Liver (tissue), 8 donors: ENCODE measurements at regions not wholly inside any gene's neighbourhood (a gene's known extent, or its start where the extent isn't known, plus 50 kb on each side); places are given as distances from the start of the nearest gene placed in this dataset.

Experiments used
- DNase-seq: peaks from one replicate; pipeline ENCODE4 v3.0.0-alpha.2; 2017; ENCODE audit warnings: low spot score
- H3K27ac ChIP-seq, 2 donors: one replicate each; pipeline ENCODE4 v1.7.0; 2013; ENCODE audit warnings: inconsistent platforms in 2 of 2, low read length in 2 of 2, control low read depth in 1 of 2, low read depth in 1 of 2, mild to moderate bottlenecking in 1 of 2
- H3K27me3 ChIP-seq, 4 donors: one replicate each; pipeline versions ENCODE4 v1.6.1 to v1.7.0; 2013; ENCODE audit warnings: low read length in 3 of 4, inconsistent platforms in 1 of 4, mild to moderate bottlenecking in 1 of 4, moderate library complexity in 1 of 4; ENCODE audit not compliant: control insufficient read depth in 4 of 4, insufficient read depth in 4 of 4
- H3K36me3 ChIP-seq, 4 donors: one replicate each; pipeline versions ENCODE4 v1.6.1 to v1.7.0; 2013; ENCODE audit warnings: low read length in 3 of 4, mild to moderate bottlenecking in 3 of 4, low read depth in 1 of 4, moderate library complexity in 1 of 4; ENCODE audit not compliant: control insufficient read depth in 4 of 4, insufficient read depth in 3 of 4
- H3K4me1 ChIP-seq, 4 donors: one replicate each; pipeline versions ENCODE4 v1.6.1 to v1.7.0; 2013; ENCODE audit warnings: low read length in 3 of 4, mild to moderate bottlenecking in 3 of 4, moderate library complexity in 1 of 4; ENCODE audit not compliant: control insufficient read depth in 4 of 4, insufficient read depth in 4 of 4
- H3K4me3 ChIP-seq, 3 donors: one replicate each; pipeline versions ENCODE4 v1.6.1 to v1.7.0; 2013; ENCODE audit warnings: low read length in 3 of 3, control low read depth in 1 of 3, low read depth in 1 of 3, mild to moderate bottlenecking in 1 of 3
- H3K9ac ChIP-seq, 2 donors: one replicate each; pipeline ENCODE4 v1.7.0; 2013; ENCODE audit warnings: low read length in 2 of 2, mild to moderate bottlenecking in 2 of 2, moderate library complexity in 2 of 2, control low read depth in 1 of 2, low read depth in 1 of 2
- H3K9me3 ChIP-seq, 4 donors: one replicate each; pipeline versions ENCODE4 v1.6.1 to v1.7.0; 2013; ENCODE audit warnings: low read length in 3 of 4; ENCODE audit not compliant: control insufficient read depth in 4 of 4
- EGR1 ChIP-seq, 2 donors: IDR thresholded peaks; 2 replicates each; pipeline ENCODE4 v1.6.1; 2016 to 2018; ENCODE audit warnings: antibody characterized with exemption in 2 of 2, low read depth in 2 of 2
- FOXA1 ChIP-seq: IDR thresholded peaks from 2 replicates; pipeline ENCODE4 v1.6.1; 2016; ENCODE audit warnings: antibody characterized with exemption
- FOXA2 ChIP-seq: IDR thresholded peaks from 2 replicates; pipeline ENCODE4 v1.6.1; 2016; ENCODE audit warnings: antibody characterized with exemption
- GABPA ChIP-seq, 2 donors: IDR thresholded peaks in 1 of 2; conservative IDR thresholded peaks in 1 of 2; 2 replicates each; pipeline ENCODE4 v1.6.1; 2016; ENCODE audit warnings: antibody characterized with exemption in 2 of 2, mild to moderate bottlenecking in 1 of 2, moderate library complexity in 1 of 2
- HNF4A ChIP-seq, 2 donors: conservative IDR thresholded peaks; 2 replicates each; pipeline ENCODE4 v1.6.1; 2016; ENCODE audit warnings: antibody characterized with exemption in 2 of 2, mild to moderate bottlenecking in 2 of 2
- HNF4G ChIP-seq: IDR thresholded peaks from 2 replicates; pipeline ENCODE4 v1.6.1; 2016; ENCODE audit warnings: antibody characterized with exemption
- JUND ChIP-seq, 2 donors: IDR thresholded peaks; 2 replicates each; pipeline ENCODE4 v1.6.1; 2016; ENCODE audit warnings: antibody characterized with exemption in 2 of 2
- NR2F2 ChIP-seq: IDR thresholded peaks from 2 replicates; pipeline ENCODE4 v1.6.1; 2016; ENCODE audit warnings: antibody characterized with exemption
- RAD21 ChIP-seq, 2 donors: IDR thresholded peaks; 2 replicates each; pipeline ENCODE4 v1.6.1; 2016; ENCODE audit warnings: antibody characterized with exemption in 2 of 2, mild to moderate bottlenecking in 2 of 2
- RXRA ChIP-seq, 2 donors: IDR thresholded peaks; 2 replicates each; pipeline ENCODE4 v1.6.1; 2017 to 2018; ENCODE audit warnings: antibody characterized with exemption in 2 of 2, mild to moderate bottlenecking in 1 of 2
- SP1 ChIP-seq: IDR thresholded peaks from 2 replicates; pipeline ENCODE4 v1.6.1; 2018; ENCODE audit warnings: antibody characterized with exemption, mild to moderate bottlenecking
- TAF1 ChIP-seq: conservative IDR thresholded peaks from 2 replicates; pipeline ENCODE4 v1.6.1; 2016; ENCODE audit warnings: antibody characterized with exemption, mild to moderate bottlenecking
- YY1 ChIP-seq: IDR thresholded peaks from 2 replicates; pipeline ENCODE4 v1.6.1; 2016; ENCODE audit warnings: antibody characterized with exemption, mild to moderate bottlenecking
- WGBS: extraction: QIAGEN DNeasy Blood & Tissue Kit; methylation state at CpG from one replicate; pipeline ENCODE4 v1.1.7; 2013; 5-methylcytosine and 5-hydroxymethylcytosine counted together
- TF ChIP-seq, protein P1 (sequence below): IDR thresholded peaks from 2 replicates; pipeline ENCODE4 v1.6.1; 2016; ENCODE audit warnings: antibody characterized with exemption, mild to moderate bottlenecking
- TF ChIP-seq, protein P2 (sequence below): IDR thresholded peaks from 2 replicates; pipeline ENCODE4 v1.6.1; 2016; ENCODE audit warnings: antibody characterized with exemption
- TF ChIP-seq, protein P3 (sequence below): IDR thresholded peaks from 2 replicates; pipeline ENCODE4 v1.6.1; 2016; ENCODE audit warnings: antibody characterized with exemption
- TF ChIP-seq, protein P4 (sequence below): IDR thresholded peaks from 2 replicates; pipeline ENCODE4 v1.6.1; 2016; ENCODE audit warnings: antibody characterized with exemption
- TF ChIP-seq, protein P5 (sequence below): fragments of 150-350 bp; IDR thresholded peaks from 2 replicates; pipeline ENCODE4 v1.5.1; 2017; ENCODE audit warnings: improper control_type of control experiment, low read depth, low read length; ENCODE audit not compliant: missing input control
- donor health status: healthy.
- donor health status: healthy.
- donor health status: healthy.
- donor health status: healthy.
- donor health status: healthy.

DNA sequence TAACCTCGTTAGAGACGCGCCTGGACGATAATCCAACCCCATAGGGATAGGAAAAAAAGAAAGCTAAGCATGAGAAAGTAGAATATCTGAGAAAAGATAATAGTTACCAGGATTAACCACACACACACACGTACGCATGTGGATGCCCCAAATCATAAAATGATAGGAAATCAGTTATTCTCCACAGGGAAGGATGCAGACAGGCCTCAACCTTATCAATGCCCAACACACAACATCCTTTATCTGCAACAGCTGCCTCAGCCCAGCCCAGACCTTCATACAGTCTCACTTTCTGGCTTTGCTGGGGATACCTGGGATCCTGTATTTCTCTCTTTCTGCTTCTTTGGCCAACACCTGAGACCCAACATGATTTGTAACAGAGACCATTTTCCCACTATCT lies 123.0 kb downstream of the NOC3L start:
- TF ChIP-seq EGR1 (IDR thresholded peaks at IDR 0.05; ENCODE audit: low read depth in 2 of 2) (no peak), HNF4A (conservative IDR thresholded peaks at IDR 0.05) (no peak), TAF1 (no peak), JUND (IDR thresholded peaks at IDR 0.05) (no peak), HNF4G (no peak), YY1 (no peak), FOXA1 (no peak), FOXA2 (no peak), RAD21 (IDR thresholded peaks at IDR 0.05) (no peak), RXRA (IDR thresholded peaks at IDR 0.05) (no peak), NR2F2 (no peak), GABPA (IDR thresholded peaks at IDR 0.05 in 1 of 2, conservative IDR thresholded peaks at IDR 0.05 in 1 of 2) (no peak), SP1 (no peak)
- TF ChIP-seq, protein P1, sequence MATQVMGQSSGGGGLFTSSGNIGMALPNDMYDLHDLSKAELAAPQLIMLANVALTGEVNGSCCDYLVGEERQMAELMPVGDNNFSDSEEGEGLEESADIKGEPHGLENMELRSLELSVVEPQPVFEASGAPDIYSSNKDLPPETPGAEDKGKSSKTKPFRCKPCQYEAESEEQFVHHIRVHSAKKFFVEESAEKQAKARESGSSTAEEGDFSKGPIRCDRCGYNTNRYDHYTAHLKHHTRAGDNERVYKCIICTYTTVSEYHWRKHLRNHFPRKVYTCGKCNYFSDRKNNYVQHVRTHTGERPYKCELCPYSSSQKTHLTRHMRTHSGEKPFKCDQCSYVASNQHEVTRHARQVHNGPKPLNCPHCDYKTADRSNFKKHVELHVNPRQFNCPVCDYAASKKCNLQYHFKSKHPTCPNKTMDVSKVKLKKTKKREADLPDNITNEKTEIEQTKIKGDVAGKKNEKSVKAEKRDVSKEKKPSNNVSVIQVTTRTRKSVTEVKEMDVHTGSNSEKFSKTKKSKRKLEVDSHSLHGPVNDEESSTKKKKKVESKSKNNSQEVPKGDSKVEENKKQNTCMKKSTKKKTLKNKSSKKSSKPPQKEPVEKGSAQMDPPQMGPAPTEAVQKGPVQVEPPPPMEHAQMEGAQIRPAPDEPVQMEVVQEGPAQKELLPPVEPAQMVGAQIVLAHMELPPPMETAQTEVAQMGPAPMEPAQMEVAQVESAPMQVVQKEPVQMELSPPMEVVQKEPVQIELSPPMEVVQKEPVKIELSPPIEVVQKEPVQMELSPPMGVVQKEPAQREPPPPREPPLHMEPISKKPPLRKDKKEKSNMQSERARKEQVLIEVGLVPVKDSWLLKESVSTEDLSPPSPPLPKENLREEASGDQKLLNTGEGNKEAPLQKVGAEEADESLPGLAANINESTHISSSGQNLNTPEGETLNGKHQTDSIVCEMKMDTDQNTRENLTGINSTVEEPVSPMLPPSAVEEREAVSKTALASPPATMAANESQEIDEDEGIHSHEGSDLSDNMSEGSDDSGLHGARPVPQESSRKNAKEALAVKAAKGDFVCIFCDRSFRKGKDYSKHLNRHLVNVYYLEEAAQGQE: no peak
- TF ChIP-seq, protein P2, sequence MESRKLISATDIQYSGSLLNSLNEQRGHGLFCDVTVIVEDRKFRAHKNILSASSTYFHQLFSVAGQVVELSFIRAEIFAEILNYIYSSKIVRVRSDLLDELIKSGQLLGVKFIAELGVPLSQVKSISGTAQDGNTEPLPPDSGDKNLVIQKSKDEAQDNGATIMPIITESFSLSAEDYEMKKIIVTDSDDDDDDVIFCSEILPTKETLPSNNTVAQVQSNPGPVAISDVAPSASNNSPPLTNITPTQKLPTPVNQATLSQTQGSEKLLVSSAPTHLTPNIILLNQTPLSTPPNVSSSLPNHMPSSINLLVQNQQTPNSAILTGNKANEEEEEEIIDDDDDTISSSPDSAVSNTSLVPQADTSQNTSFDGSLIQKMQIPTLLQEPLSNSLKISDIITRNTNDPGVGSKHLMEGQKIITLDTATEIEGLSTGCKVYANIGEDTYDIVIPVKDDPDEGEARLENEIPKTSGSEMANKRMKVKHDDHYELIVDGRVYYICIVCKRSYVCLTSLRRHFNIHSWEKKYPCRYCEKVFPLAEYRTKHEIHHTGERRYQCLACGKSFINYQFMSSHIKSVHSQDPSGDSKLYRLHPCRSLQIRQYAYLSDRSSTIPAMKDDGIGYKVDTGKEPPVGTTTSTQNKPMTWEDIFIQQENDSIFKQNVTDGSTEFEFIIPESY: no peak
- TF ChIP-seq, protein P3, sequence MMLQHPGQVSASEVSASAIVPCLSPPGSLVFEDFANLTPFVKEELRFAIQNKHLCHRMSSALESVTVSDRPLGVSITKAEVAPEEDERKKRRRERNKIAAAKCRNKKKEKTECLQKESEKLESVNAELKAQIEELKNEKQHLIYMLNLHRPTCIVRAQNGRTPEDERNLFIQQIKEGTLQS: no peak
- TF ChIP-seq, protein P4, sequence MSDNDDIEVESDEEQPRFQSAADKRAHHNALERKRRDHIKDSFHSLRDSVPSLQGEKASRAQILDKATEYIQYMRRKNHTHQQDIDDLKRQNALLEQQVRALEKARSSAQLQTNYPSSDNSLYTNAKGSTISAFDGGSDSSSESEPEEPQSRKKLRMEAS: no peak
- TF ChIP-seq, protein P5, sequence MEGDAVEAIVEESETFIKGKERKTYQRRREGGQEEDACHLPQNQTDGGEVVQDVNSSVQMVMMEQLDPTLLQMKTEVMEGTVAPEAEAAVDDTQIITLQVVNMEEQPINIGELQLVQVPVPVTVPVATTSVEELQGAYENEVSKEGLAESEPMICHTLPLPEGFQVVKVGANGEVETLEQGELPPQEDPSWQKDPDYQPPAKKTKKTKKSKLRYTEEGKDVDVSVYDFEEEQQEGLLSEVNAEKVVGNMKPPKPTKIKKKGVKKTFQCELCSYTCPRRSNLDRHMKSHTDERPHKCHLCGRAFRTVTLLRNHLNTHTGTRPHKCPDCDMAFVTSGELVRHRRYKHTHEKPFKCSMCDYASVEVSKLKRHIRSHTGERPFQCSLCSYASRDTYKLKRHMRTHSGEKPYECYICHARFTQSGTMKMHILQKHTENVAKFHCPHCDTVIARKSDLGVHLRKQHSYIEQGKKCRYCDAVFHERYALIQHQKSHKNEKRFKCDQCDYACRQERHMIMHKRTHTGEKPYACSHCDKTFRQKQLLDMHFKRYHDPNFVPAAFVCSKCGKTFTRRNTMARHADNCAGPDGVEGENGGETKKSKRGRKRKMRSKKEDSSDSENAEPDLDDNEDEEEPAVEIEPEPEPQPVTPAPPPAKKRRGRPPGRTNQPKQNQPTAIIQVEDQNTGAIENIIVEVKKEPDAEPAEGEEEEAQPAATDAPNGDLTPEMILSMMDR: no peak
- H3K9me3 ChIP-seq: no peaks in the 10 kb centered on the region
- WGBS: 93% methylated on average over 6 of the region's 6 CpGs
- H3K4me1 ChIP-seq: no peaks in the 10 kb centered on the region
- no peaks in the 10 kb centered on the region for H3K36me3 ChIP-seq
- H3K27me3 ChIP-seq: no peaks in the 10 kb centered on the region
- H3K27ac ChIP-seq: no peak overlapping the region
- DNase-seq: no peak
- no peak overlapping the region for H3K9ac ChIP-seq
- H3K4me3 ChIP-seq: no peak overlapping the region
